Right renal cortex interstitium (tissue), 3 donors: ENCODE measurements at regions not wholly inside any gene's neighbourhood (a gene's known extent, or its start where the extent isn't known, plus 50 kb on each side); places are given as distances from the start of the nearest gene placed in this dataset.

Experiments used
- DNase-seq, 3 donors: peaks; one replicate each; pipeline ENCODE4 v3.0.0-alpha.2; 2013; ENCODE audit warnings: low read depth in 3 of 3, low spot score in 2 of 3

- DNase-seq, result no peak
These were observed 449.7 kb downstream of the CDH26 start for GRCh38 chr20:60407938-60408337.

GRCh38 chr20:60408435-60408834 is 450.2 kb downstream of the CDH26 start:
- DNase-seq, result no peak

GRCh38 chr20:60410618-60411264 is 452.5 kb downstream of the CDH26 start:
- DNase-seq, result no peak

GRCh38 chr20:60411813-60412212 is 453.6 kb downstream of the CDH26 start:
- no peak for DNase-seq

GRCh38 chr20:60420676-60421229 is 462.5 kb downstream of the CDH26 start:
- no peak for DNase-seq

- no peak for DNase-seq
These were observed 464.6 kb downstream of the CDH26 start for GRCh38 chr20:60422848-60423247.

GRCh38 chr20:60424267-60424902 is 466.2 kb downstream of the CDH26 start:
- DNase-seq, result no peak

GRCh38 chr20:60427516-60427915 is 469.3 kb downstream of the CDH26 start:
- DNase-seq, result no peak

- DNase-seq, result no peak
These were observed 470.4 kb downstream of the CDH26 start for GRCh38 chr20:60428651-60429050.

- DNase-seq, result no peak
These were observed 472.3 kb downstream of the CDH26 start for GRCh38 chr20:60430516-60431001.

GRCh38 chr20:60431349-60431748 is 473.1 kb downstream of the CDH26 start:
- no peak for DNase-seq

GRCh38 chr20:60437418-60437817 is 479.2 kb downstream of the CDH26 start:
- no peak for DNase-seq

- no peak for DNase-seq
These were observed 488.3 kb downstream of the CDH26 start for GRCh38 chr20:60446267-60447111.

GRCh38 chr20:60447703-60448102 is 489.5 kb downstream of the CDH26 start:
- no peak for DNase-seq

- DNase-seq, result no peak
These were observed 495.4 kb downstream of the CDH26 start for GRCh38 chr20:60453388-60454246.

GRCh38 chr20:60454491-60454890 is 496.3 kb downstream of the CDH26 start:
- DNase-seq, result no peak

- DNase-seq, result no peak
These were observed 497.0 kb downstream of the CDH26 start for GRCh38 chr20:60455272-60455671.

- DNase-seq, result no peak
These were observed 501.0 kb downstream of the CDH26 start for GRCh38 chr20:60459212-60459611.

GRCh38 chr20:60461993-60462392 is 503.8 kb downstream of the CDH26 start:
- DNase-seq, result no peak

GRCh38 chr20:60463798-60464197 is 505.6 kb downstream of the CDH26 start:
- DNase-seq, result no peak
